HG02763 (cell line): ENCODE measurements at regions not wholly inside any gene's neighbourhood (a gene's known extent, or its start where the extent isn't known, plus 50 kb on each side); places are given as distances from the start of the nearest gene placed in this dataset.

ENCODE experiments used
- ATAC-seq: cut with Tn5 transposase; IDR thresholded peaks from one replicate; pipeline ENCODE4 v1.9.1; 2021; ENCODE audit warnings: mild to moderate bottlenecking, moderate library complexity; ENCODE audit not compliant: unreplicated experiment

DNA sequence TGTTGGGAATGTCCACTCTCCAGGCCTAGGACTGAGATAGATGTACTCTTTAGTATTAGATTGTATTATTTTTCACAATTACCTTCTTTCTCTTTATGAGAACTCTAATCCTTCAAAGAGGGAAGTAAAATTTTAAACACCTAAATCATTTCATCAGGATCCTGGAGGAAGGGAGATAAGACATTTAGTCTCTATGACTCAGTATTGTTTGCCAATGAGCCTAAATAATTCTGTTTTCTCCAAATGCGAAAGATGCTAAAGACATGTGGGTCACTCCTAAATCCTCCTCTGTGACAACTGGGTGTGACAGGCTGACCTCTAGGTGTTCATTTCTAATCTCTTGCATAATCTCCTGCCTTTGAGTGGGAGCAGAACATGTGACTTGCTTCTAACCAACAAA lies 1736.6 kb upstream of the MIR17HG start:
- ATAC-seq = no peak

DNA sequence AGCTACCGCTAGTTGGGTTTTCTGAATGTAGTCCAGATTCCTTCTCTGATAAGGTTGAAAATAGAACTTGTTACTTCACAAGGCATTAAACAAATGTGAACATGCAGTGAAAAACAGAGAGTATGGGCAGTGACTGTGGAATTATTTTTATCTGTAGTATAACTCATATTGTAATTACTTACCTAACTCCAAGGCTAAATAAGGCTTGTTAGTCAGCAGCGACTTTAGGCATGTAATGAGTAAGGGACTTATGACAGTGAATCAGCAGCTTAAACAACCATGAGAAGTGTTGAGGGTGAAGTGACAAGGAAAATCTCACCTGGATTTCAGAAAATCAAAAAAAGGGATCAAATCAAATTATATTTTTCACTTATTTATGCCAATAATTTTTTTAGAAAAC lies 1719.5 kb upstream of the MIR17HG start:
- ATAC-seq = no peak

DNA sequence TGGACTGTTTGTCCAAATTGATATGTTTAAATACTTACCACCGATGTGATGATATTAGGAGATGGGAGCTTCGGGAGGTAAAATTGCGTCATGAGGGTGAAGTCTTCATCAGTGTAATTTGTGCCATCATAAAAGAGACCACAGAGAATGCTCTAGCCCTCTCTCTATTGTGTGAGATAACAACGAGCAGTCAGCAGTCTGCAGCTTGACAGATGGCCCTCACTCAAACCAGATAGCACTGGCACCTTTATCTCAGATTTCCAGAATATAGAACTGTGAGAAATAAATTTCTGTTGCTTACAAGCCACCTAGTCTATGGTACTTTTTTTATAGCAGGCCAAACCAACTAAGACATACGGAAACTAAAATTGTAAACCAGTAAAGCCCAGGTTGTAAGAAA lies 1718.9 kb upstream of the MIR17HG start:
- ATAC-seq = no peak

DNA sequence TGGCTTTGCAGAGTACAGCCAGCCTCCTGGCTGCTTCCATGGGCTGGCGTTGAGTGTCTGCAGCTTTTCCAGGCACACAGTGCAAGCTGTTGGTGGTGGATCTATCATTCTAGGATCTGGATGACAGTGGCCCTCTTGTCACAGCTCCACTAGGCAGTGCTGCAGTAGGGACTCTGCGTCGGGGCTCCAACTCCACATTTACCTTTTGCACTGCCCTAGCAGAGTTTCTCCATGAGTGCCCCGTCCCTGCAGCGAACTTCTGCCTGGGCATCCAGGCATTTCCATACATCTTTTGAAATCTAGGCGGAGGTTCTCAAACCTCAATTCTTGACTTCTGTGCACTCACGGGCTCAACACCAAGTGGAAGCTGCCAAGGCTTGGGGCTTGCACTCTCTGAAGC lies 1697.3 kb upstream of the MIR17HG start:
- ATAC-seq = no peak

DNA sequence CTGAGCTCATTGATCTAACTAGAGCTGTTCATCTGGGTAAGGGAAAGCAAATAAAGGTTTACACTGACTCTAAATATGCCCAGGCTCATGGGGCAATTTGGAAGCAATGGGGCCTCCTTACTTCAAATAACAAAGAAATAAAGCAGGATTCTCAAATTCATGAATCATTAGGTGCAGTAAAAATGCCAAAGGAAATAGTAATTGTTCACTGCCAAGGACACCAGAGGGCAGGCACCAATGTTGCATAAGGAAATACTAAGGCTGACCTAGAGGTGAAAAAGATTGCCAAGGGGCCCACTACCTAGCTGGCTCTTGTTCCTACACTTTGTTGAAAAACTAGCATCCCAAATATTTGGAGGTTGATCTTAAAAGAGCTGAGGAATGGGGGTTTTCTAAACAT lies 1686.7 kb upstream of the MIR17HG start:
- no peak for ATAC-seq

DNA sequence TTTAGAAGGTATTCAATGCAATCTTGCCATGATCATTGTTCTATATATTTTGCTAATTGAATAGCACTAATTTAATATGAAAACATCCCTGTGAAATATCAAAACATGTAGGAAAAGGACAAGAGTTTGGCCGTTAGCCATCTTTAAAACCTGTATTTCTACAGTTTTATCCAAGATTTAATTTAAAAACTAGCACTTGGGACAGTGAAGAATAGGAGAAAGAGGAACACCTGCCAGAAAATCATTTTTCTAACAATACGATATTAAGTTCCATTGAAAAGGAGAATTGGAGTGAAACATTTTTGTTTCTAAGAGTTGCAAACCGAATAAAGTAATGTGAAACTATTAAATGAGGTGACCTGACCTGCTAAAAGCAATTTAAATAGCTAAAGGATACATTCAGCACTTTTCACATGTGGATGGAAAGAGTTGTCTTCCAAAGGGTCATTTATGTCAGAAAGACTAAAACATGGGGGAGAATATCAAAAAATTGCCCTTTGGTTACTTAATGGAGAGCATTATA lies 1673.6 kb upstream of the MIR17HG start:
- no peak for ATAC-seq

DNA sequence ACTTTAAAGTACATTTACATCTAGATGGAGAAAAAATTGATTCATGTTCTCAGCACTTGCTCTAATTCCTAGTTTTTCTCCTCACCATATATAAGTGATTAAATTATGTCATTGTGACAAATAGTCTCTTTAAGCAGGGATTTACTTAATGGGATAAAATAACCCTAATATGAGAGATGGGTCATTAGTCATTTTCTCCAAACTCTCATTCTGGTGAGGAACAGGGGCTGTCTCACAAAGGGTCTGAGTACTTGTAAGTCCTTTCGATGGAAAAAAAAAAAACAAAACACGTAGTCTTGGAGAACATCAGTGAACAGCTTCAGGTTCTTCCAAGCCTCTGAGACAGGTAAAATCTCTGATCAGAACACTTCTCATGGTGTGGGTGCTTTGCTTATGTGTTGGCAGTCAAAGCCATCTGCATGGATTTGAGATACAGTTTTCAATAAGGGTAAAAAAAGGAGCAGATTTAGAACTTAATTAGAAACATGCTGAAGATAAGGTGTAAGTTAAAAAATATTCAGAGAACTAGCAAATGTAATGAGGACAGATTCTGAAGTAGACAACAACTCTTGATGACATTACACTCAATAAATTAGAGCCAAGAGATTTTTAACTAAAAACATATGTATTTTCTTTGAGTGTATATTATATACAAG lies 1668.9 kb upstream of the MIR17HG start:
- ATAC-seq = no peak

DNA sequence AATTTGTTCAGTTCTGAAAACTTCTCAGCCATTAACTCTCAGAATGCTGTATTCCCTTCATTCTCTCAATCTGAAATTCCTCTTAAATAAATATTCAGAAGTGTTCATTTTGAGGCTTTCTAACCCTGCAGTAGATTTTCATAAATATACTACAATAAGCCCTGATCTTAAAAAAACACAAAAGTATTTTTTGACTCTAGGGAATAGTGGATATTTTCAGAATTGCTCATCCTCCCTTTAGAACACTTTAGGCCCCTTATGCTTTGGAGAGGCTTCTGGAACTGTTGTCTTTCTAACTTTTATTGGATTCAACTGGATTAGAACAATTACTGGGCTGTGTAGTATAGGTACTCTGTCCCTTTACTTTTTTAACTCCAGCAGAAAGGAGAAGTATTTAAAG lies 1662.6 kb upstream of the MIR17HG start:
- no peak for ATAC-seq

DNA sequence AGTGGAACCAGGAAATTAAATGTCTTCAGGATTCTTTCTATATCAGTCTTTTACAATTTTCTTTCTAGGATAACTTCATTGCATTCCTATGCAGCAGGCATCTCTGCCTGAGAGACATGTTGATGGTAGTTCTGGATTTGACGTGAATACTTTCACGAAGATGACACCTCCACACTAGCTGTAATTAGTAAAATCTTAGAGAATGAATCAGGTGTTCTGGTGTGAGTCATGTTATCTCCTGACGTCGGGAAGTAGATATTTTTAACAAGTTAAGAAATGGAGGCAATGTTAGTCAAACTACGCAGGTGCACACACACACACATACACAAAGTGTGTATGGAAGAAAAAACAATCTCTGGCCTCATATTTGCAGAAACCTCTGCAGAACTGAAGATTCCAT lies 1661.3 kb upstream of the MIR17HG start:
- no peak for ATAC-seq

DNA sequence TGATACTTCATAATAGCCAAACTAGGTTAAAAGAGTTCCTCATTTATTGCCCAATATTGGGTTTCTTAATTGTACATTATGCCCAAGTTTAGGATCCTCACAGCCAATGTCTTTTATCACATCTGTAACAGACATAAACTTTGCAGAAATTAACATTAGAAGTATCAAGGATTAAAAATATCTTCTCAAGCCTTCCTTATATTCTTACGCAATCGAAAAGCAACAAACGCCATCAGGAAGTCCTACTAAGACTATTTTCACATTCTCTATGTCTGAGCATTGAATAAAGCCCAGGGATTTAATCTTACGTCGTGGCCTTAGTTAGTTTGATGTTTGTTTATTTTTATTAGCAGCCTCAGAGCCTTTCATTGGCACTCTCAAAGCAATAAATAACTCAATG lies 1660.4 kb upstream of the MIR17HG start:
- no peak for ATAC-seq

DNA sequence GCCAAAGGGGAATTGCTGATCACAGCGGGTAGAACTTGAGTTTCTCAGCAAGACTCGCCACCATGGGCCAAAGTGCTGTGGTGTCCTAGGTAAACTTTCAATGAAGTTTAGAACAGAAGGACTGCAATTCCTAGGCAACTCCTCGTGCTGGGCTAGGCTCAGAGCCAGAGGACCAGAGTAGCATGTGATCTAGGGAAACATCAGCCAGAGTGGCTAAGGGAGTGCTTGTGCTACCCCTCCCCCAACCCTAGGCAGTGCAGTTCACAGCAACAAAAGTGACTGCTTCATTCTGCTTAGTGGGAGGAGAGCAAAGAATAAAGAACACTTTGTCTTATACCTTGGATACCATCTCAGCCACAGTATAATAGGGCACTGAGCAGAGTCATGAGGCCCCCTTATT lies 1658.6 kb upstream of the MIR17HG start:
- no peak for ATAC-seq

DNA sequence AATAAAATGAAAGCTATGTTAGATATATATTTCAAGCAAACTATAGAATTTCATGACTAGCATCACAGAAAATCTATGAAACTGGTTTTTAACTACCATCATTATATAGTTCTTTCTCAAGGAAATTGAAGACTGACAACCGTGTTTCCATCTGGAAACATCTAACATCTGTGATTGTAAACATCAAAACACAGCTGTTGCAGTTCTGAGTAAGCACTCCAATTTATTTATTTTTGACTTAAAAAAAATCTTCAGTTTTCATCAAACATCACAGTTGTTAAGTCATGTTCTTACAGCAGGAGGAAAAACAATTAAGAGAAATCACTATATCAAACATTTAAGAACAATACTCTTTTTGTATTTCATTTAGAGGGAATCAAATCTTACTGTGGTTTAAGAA lies 1653.0 kb upstream of the MIR17HG start:
- ATAC-seq = no peak

DNA sequence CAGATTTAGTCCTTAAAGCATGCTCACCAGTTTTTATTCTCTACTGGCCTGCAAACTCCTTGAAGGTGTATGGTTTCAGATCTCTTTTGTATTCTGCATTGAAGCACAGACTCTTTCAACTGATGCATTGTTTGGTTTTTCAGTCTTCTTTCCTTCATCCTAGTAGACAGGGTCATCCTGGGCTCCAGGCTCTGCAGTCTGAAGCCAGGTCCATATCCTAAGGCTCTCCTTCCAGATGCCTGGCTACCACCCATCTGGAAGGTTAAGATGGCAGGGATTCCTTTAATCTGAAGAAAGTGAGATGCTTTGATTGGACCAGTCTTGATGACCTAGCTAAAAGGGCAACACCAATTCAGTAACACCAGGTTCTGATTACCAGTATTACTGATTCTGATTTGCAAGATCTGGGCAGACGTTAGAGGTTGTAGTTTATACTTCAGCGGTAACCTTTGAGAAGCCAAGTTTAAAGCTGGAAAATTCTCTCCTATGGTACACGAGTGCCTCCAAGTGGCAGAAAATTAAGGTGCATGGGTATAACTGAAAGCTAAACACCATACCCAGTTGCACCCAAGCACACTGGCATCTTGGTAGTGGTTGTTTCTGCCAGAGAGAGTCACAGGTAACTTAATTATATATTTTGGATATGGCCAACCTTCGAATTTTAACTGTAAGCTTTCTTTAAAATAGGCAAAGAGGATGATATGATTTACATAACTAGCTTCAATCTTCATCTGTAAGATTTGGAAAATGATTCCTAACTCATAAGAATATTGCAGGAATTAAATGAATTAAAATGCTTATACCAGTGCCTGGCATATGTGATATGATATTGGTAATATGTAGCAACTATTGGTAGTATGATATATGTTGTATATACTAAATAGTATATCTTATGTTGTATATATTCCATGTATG lies 1651.9 kb upstream of the MIR17HG start:
- no peak for ATAC-seq

DNA sequence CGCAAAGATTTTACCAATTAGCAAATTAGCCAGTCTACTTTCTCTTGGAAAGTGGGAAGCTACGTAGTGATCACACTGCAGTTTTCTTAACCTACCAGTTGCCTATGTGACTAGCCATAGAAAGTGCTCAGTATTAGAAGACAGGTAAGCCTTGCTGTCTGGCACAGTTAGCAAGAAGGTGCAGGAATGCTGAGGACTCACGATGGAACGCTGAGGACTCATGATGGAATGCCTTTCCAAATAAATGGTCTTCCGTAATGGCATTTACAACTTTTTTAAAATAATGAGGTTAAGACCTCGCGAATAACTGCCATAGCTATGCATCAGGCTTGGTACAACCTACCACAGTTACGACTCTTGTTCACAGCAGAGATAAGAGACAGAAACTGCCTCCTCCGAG lies 1645.6 kb upstream of the MIR17HG start:
- no peak for ATAC-seq

DNA sequence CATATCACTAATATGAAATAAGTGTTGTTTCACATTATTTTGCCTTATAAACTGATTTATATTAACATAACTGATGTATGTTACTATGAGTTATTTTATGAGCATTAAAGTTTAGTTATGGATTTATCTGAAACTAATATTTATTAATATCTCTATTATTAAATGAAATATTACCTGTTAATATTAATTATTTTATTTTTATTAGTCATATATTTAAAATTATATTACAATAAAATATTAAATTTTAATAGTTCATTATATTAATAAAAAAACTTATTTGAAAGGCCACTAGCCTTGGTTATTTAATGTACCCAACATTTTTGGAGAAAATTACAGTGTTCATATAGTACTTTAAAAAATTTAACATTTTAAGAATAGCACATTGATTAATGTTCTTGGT lies 1643.4 kb upstream of the MIR17HG start:
- ATAC-seq = no peak

DNA sequence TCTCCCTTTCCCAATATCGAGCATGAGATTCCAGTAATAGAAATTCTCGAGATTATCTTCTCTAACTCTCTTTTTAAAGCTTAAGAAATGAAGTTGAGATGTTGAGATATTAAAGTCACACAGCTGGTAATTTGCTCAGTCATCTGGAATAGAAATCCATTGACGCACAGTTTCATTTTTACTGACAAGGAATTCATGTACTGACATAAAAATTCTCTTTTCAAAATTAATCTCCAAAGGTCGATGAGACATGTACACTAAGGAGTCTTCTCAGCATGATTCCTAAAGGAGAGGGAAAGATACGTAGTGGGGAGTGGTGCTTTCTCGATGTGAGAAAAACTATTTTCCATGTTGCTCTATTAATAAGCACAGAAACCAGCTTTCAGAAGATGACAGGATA lies 1639.5 kb upstream of the MIR17HG start:
- ATAC-seq = no peak

DNA sequence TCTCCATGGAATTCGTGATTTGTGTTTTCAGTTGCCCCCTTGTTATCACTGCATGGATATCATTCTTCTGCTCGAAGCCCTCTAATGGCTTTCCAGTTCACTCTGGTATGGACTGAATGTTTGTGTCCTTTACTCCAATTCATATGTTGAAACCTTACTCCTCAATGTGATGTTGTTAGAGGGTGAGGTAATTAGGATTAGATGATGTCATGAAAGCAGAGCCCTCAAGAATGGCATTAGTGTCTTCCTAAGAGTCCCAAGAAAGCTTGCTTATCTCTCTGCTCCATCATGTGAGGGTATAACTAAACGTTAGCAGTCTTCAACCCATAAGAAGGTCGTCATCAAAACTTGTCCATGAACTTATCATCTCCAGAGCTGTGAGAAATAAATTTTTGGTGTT lies 1626.3 kb upstream of the MIR17HG start:
- no peak for ATAC-seq

DNA sequence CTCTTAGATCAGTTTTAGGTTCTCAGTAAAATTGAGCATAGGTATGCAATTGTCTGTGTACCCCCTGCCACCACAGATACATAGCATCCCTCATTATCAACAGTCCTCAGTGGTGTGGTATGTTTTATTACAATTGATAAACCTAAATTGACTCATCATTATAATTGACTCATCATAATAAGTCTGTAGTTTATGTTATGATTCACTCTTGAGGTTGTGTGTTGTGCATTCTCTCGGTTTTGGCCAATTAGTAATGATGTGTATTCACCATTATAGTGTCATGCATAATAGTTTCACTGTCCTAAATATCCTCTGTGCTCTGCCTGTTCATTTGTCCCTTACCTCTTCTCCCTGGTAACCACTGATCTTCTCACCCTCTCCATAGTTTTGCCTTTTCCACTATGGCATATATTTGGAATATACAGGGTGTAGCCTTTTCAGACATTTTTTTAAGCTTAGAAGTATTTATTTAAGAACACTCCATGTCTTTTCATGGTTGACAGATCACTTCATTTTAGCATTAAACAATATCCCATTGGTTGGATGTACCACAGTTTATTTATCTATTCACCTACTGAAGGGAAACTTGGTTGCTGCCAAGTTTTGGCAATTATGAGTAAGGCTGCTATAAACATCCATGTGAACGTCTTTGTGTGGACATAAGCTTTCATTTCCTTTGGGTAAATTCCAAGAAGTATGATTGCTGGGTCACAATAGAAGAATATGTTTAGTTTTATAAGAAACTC lies 1620.6 kb upstream of the MIR17HG start:
- no peak for ATAC-seq

DNA sequence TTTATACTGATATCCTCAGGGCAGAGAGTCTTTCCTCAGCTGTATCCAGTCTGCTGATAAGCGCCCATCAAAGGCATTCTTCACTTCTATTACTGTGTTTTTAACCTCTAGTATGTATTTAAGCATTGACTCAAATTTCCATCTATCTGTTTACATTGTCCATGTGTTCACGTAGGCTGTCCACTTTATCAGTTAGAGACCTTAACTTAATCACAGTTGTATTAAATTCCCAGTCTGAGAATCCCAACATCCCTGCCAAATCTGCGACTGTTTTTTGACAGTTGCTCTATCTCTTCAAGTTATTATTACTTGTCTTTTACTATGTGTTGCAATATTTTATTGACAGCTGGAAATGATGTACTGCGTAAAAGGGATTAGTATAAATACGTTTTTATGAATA lies 1613.7 kb upstream of the MIR17HG start:
- ATAC-seq = no peak

DNA sequence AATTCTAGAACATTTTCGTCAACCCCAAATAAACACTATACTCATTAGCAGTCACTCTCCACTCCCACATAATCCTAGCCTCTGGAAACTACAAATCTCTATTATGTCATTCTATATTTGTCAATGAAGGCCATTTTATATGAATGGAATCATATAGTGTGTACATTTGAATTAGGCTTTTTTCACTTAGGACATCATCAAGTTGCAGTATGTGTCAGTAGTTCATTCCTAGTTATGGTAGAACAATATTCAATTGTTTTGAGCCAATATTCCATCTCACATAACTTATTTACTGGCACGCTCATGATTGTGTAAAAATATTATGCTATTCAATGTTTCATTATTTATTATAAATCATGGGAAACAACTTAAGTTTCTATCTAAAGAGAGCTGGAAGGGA lies 1610.4 kb upstream of the MIR17HG start:
- no peak for ATAC-seq

DNA sequence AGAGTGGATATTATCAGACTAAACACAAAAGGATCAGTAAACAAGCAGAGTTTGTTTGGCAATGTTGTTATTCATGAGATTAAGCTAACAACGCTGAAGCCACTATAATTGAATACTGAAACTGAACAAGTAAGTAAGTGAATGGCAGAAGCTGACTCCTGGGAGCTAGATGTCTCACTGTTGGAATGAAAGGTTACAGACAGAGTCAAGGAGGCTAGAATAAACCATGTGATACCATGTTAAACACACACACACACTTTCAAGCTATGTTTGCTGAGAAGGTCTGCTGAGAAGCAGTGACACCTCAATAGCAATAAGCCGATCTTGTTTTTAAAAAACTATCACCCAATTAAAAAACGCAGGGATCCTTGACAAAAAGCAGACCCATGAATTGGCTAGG lies 1609.4 kb upstream of the MIR17HG start:
- ATAC-seq = no peak
